ENCODE measurements at regions not wholly inside any gene's neighbourhood (a gene's known extent, or its start where the extent isn't known, plus 50 kb on each side); places are given as distances from the start of the nearest gene placed in this dataset.
"Not testable (repeated sequence)": the region's sequence is repeated elsewhere in the genome, so short reads cannot be mapped to it uniquely, and the experiment has no call there.

DNA sequence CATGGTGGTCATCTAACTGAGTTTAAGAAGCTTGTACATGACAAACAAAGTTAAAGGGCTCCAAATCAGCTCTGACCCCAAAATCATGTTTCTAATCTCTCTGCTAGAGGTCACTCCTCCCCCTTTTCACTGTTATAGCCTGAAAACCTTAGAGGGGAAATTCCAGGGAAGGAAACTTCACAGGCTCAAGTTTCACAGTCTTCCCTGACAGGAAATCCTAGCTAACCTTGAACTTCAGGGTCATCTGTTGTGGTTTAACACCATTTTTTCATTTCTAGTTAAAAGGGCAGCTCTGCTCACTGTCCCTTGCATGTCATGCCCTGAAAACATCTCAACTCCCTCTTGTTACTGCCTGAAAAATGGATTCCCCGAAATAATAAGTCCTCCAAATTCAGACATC lies 104.4 kb upstream of the BMP2 start:
- no peak for DNase-seq (ENCODE audit: low read depth, low spot score)
- H3K4me3 ChIP-seq (ENCODE audit: low read depth, low read length), result no peak overlapping the region
- H3K27me3 ChIP-seq (ENCODE audit: control insufficient read depth, insufficient read depth, low read length), result no peaks in the 10 kb centered on the region
- CTCF ChIA-PET, result interaction anchor here (1.5 kb wide), 1 partner anchor 80 kb away, joined by 3 read pairs; no protein-coding TSS in a partner anchor
- H3K9me3 ChIP-seq (ENCODE audit: control insufficient read depth, insufficient read depth, low read length), result no peaks in the 10 kb centered on the region
- no peak overlapping the region for H3K27ac ChIP-seq (ENCODE audit: low read depth, low read length)
- POLR2A ChIA-PET, result no interaction called here
- TF ChIP-seq, protein P1, sequence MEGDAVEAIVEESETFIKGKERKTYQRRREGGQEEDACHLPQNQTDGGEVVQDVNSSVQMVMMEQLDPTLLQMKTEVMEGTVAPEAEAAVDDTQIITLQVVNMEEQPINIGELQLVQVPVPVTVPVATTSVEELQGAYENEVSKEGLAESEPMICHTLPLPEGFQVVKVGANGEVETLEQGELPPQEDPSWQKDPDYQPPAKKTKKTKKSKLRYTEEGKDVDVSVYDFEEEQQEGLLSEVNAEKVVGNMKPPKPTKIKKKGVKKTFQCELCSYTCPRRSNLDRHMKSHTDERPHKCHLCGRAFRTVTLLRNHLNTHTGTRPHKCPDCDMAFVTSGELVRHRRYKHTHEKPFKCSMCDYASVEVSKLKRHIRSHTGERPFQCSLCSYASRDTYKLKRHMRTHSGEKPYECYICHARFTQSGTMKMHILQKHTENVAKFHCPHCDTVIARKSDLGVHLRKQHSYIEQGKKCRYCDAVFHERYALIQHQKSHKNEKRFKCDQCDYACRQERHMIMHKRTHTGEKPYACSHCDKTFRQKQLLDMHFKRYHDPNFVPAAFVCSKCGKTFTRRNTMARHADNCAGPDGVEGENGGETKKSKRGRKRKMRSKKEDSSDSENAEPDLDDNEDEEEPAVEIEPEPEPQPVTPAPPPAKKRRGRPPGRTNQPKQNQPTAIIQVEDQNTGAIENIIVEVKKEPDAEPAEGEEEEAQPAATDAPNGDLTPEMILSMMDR (IDR thresholded peaks at IDR 0.05; ENCODE audit: low read depth, low read length), result no peak

DNA sequence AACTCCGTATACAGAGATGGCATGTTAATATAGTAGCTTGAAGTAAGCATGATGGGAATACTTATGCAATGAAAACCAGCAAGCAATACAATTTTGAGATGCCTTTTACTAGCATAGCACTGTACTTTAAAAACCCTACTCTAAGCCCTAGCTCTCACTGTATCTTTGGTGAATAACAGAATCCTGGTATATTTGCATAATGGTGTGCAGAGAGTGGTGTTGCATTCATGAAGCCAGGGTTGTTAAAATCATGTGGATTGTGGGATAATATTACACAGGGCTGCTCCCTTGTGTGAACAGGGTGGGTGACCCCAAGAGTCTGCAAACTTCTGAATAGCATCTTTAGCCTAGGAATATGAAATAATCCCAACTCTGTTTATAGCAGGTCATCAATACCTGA lies 105.2 kb upstream of the BMP2 start:
- CTCF ChIA-PET, result interaction anchor here (0.9 to 1.9 kb wide), 3 partner anchors 25 to 397 kb away, joined by 3 to 4 read pairs (median 3); no protein-coding TSS in a partner anchor
- no peak overlapping the region for H3K4me3 ChIP-seq (ENCODE audit: low read depth, low read length)
- POLR2A ChIA-PET, result no interaction called here
- TF ChIP-seq, protein P1 (IDR thresholded peaks at IDR 0.05; ENCODE audit: low read depth, low read length), result no peak
- DNase-seq (ENCODE audit: low read depth, low spot score), result no peak
- no peak overlapping the region for H3K27ac ChIP-seq (ENCODE audit: low read depth, low read length)
- H3K9me3 ChIP-seq (ENCODE audit: control insufficient read depth, insufficient read depth, low read length), result no peaks in the 10 kb centered on the region
- no peaks in the 10 kb centered on the region for H3K27me3 ChIP-seq (ENCODE audit: control insufficient read depth, insufficient read depth, low read length)

DNA sequence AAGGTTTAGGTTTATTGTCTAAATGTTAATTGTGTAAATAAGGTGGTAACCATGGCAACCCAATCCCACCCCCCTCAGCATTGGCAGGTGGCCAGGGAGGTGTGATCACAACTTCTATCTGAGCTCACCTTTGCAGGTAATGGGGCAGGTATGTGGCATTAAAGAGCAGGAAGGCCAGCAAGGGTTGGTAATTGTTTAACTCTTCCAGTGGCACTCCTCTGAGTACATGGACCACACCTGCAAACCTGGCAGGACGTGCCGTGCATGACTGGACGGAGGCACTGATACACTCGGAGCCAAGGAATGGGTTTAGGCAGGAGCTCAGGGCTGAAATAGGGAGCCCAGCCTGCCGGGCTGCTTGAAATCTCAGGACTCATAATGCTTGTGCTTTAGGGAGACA lies 107.0 kb upstream of the BMP2 start:
- no peak for DNase-seq (ENCODE audit: low read depth, low spot score)
- no peaks in the 10 kb centered on the region for H3K9me3 ChIP-seq (ENCODE audit: control insufficient read depth, insufficient read depth, low read length)
- no peaks in the 10 kb centered on the region for H3K27me3 ChIP-seq (ENCODE audit: control insufficient read depth, insufficient read depth, low read length)
- TF ChIP-seq, protein P1 (IDR thresholded peaks at IDR 0.05; ENCODE audit: low read depth, low read length), result no peak
- H3K27ac ChIP-seq (ENCODE audit: low read depth, low read length), result no peak overlapping the region
- CTCF ChIA-PET, result interaction anchor here (0.6 to 1.9 kb wide), 2 partner anchors 22 to 23 kb away, joined by 3 to 4 read pairs; no protein-coding TSS in a partner anchor
- no peak overlapping the region for H3K4me3 ChIP-seq (ENCODE audit: low read depth, low read length)
- POLR2A ChIA-PET, result no interaction called here

DNA sequence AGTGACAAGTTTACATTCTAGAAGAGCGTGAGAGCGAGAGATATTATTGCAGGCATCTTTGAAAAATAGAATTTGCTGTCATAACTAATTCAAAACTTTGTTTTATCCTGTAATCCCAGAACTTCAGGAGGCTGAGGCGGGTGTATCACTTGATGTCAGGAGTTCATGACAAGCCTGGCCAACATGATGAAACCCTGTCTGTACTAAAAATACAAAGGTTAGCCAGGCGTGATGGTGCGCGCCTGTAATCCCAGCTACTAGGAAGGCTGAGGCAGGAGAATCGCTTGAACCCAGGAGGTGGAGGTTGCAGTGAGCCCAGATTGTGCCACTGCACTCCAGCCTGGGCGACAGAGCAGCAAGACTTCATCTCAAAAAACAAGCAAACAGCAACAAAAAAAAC lies 108.6 kb upstream of the BMP2 start:
- H3K4me3 ChIP-seq (ENCODE audit: low read depth, low read length); POLR2A ChIA-PET; CTCF ChIA-PET; H3K9me3 ChIP-seq (ENCODE audit: control insufficient read depth, insufficient read depth, low read length); H3K27me3 ChIP-seq (ENCODE audit: control insufficient read depth, insufficient read depth, low read length); DNase-seq (ENCODE audit: low read depth, low spot score); H3K27ac ChIP-seq (ENCODE audit: low read depth, low read length): not testable (repeated sequence)

DNA sequence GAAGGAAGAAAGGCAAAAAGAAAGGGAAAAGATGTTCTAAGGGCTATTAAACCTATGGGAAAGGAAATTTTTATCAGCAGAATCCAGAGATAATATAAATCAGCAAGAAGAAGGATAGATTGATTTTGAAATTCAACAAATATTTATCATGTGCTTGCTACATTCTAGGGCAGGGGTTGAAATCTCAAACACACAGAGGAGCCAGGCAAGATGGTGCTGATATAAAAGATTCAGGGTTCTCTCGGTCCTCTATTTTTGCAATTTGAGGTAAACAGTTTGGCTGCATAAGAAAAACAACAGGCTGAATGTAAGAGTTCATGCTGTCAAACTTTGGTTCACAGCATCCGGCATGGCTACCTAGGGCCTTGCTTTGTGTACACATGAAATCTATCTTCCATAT lies 109.6 kb upstream of the BMP2 start:
- H3K4me3 ChIP-seq (ENCODE audit: low read depth, low read length), result no peak overlapping the region
- no peaks in the 10 kb centered on the region for H3K9me3 ChIP-seq (ENCODE audit: control insufficient read depth, insufficient read depth, low read length)
- TF ChIP-seq, protein P1 (IDR thresholded peaks at IDR 0.05; ENCODE audit: low read depth, low read length), result no peak
- no peaks in the 10 kb centered on the region for H3K27me3 ChIP-seq (ENCODE audit: control insufficient read depth, insufficient read depth, low read length)
- ChIA-PET POLR2A (no interaction called here), CTCF (interaction anchor here (0.6 kb wide), 2 partner anchors 56 to 108 kb away, joined by 3 to 4 read pairs; no protein-coding TSS in a partner anchor)
- no peak for DNase-seq (ENCODE audit: low read depth, low spot score)
- H3K27ac ChIP-seq (ENCODE audit: low read depth, low read length), result no peak overlapping the region

DNA sequence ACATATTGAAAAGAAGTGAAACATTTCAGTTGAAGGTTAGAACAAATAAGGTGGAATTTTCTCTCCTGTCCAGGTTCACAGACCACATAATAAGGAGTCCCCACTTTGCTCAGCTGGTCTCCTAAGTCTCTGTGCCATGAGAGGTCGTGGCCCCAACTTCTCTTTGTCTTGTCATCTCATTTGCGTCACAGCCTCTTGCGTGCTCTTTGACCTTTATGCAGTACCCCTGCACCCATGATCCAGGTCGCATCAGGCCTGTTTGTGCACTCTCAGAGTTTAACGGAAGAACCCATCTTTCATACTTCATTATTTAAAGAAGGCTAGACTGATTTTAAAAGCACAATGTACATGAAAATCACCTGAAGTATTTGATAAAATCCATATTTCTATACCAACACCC lies 110.4 kb upstream of the BMP2 start:
- TF ChIP-seq, protein P1 (IDR thresholded peaks at IDR 0.05; ENCODE audit: low read depth, low read length), result no peak
- POLR2A ChIA-PET, result no interaction called here
- no peaks in the 10 kb centered on the region for H3K27me3 ChIP-seq (ENCODE audit: control insufficient read depth, insufficient read depth, low read length)
- no peak overlapping the region for H3K27ac ChIP-seq (ENCODE audit: low read depth, low read length)
- no peaks in the 10 kb centered on the region for H3K9me3 ChIP-seq (ENCODE audit: control insufficient read depth, insufficient read depth, low read length)
- CTCF ChIA-PET, result no interaction called here
- DNase-seq (ENCODE audit: low read depth, low spot score), result no peak
- H3K4me3 ChIP-seq (ENCODE audit: low read depth, low read length), result no peak overlapping the region

All from AG04450 (cell line).